ENCODE measurements at regions not wholly inside any gene's neighbourhood (a gene's known extent, or its start where the extent isn't known, plus 50 kb on each side); places are given as distances from the start of the nearest gene placed in this dataset.

- TF ChIP-seq, protein P1, sequence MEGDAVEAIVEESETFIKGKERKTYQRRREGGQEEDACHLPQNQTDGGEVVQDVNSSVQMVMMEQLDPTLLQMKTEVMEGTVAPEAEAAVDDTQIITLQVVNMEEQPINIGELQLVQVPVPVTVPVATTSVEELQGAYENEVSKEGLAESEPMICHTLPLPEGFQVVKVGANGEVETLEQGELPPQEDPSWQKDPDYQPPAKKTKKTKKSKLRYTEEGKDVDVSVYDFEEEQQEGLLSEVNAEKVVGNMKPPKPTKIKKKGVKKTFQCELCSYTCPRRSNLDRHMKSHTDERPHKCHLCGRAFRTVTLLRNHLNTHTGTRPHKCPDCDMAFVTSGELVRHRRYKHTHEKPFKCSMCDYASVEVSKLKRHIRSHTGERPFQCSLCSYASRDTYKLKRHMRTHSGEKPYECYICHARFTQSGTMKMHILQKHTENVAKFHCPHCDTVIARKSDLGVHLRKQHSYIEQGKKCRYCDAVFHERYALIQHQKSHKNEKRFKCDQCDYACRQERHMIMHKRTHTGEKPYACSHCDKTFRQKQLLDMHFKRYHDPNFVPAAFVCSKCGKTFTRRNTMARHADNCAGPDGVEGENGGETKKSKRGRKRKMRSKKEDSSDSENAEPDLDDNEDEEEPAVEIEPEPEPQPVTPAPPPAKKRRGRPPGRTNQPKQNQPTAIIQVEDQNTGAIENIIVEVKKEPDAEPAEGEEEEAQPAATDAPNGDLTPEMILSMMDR (IDR thresholded peaks at IDR 0.05): no peak
- TF ChIP-seq POLR2A (IDR thresholded peaks at IDR 0.05): no peak
Measured at GRCh38 chrX:137882960-137883359, 317.0 kb downstream of the ZIC3 start.
